ENCODE measurements at regions not wholly inside any gene's neighbourhood (a gene's known extent, or its start where the extent isn't known, plus 50 kb on each side); places are given as distances from the start of the nearest gene placed in this dataset.

GRCh38 chr7:118699222-118699621, 474.7 kb downstream of the ANKRD7 start:
- no peak for DNase-seq (ENCODE audit: low spot score)

DNA sequence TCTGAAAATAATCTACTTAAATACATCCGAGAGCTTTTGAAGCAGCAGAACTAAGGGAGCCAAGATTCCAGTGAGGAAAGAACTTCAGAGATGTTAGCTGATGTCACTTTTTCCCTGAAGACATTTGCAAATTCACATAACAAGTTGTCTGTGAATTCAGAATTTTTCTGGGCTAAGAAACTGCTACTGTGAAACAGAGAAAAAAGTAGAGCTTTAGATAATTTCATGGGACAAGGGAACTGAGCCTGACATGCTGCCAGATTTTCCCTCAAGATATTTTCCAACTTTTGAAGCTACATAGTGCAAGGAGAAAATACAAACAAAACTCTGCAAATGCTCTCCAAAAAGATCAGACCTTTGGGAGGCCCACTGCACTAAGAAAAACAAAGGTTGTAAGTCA, 484.2 kb downstream of the ANKRD7 start:
- DNase-seq (ENCODE audit: low spot score), result no peak

DNA sequence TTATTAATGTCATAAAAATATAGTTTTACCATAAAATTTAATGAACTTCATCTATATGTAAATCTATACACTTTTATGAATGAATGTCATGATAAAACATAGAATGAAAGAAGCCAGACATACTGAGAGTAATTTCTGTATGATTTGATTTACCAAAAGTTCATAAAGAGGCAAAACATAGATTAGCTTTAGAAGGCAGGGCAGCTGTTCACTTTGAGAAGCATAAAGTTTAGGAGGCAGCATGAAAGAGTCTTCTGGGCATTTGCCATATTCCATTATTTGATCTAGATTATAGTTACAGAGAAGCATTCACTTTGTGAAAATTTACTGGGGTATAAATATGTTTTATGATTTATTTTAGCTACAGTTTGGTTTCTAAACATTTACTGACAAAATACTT, 487.2 kb downstream of the ANKRD7 start:
- no peak for DNase-seq (ENCODE audit: low spot score)

GRCh38 chr7:118713039-118713438, 488.5 kb downstream of the ANKRD7 start:
- DNase-seq (ENCODE audit: low spot score), result no peak

- DNase-seq (ENCODE audit: low spot score), result no peak
Observed at GRCh38 chr7:118720632-118721031, 496.1 kb downstream of the ANKRD7 start.

DNA sequence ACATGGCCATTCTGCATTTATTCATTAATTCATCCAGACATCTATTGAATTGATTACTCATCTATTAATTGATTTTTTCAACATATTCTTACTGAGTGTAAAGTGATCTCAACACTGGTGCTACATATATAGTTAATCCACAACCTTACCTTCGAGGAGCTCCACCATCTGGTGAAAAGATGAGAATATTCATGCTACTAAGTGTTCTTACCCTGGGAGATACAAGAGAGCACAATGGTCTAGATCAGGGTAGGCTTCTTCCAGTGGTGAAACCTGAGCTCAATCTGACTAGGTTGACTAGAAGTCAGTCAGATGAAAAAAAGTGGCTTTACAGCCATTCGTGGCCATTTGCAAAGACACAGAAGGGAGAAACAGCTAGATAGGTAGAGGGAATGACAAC, 507.4 kb downstream of the ANKRD7 start:
- no peak for DNase-seq (ENCODE audit: low spot score)

- DNase-seq (ENCODE audit: low spot score), result no peak
Observed at GRCh38 chr7:118734541-118734940, 510.0 kb downstream of the ANKRD7 start.

GRCh38 chr7:118735441-118735840, 510.9 kb downstream of the ANKRD7 start:
- no peak for DNase-seq (ENCODE audit: low spot score)

- no peak for DNase-seq (ENCODE audit: low spot score)
Observed at GRCh38 chr7:118737935-118738334, 513.4 kb downstream of the ANKRD7 start.

DNA sequence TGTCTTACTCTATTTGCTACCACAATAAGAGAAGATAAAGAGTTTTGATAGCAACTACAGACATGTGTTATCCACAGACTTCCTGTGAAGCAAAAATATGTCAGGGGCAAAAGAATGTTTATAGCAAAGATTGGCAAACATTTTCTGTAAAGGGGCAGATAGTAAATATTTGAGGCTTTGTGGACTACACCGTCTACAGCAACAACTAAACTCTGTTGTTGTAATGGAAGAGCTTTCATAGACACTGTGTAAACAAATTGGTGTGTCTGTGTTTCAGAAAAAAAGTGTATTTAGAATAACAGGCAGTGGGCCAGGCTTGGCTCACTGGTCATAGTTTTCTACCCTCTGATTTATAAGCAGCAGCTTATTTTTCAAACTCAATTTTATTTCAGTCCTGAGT, 521.4 kb downstream of the ANKRD7 start:
- no peak for DNase-seq (ENCODE audit: low spot score)

DNA sequence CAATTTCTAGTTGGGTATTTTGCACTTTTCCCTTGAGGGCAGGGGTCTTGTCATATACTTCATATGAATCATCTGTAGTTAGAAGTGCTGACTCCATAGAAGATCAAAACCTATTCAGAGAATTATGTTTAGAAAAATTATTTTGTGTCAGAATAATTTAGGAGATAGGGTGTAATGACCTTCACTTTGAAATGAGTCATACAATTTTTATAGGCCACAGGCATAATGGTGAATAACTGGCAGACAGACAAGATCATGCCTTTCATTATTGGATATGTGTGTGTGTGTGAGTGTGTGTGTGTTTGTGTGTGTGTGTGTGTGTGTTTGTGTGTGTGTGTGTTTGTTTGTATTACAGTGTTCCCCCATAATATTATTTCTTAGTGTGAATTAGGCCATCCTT, 523.0 kb downstream of the ANKRD7 start:
- DNase-seq (ENCODE audit: low spot score), result no peak

GRCh38 chr7:118753479-118753878, 529.0 kb downstream of the ANKRD7 start:
- DNase-seq (ENCODE audit: low spot score), result no peak

DNA sequence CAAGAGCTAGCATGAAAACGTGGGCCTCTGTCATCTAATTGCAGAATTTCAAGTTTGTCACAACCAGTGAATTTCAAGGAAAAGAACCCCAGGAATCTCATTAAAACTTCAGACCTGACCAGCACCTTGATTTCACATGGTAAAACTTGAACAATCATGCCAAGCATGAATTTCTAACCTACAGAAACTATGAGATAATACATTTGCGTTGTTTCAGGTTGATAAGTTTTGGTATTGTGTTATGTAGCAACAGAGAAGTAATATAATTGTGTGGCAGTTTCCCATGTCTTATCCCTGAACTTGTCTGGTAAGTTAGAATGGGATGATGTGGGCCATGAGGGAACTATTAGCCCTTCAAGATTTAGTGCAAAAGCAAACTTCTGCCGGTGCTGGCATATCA, 530.1 kb downstream of the ANKRD7 start:
- DNase-seq (ENCODE audit: low spot score), result no peak

DNA sequence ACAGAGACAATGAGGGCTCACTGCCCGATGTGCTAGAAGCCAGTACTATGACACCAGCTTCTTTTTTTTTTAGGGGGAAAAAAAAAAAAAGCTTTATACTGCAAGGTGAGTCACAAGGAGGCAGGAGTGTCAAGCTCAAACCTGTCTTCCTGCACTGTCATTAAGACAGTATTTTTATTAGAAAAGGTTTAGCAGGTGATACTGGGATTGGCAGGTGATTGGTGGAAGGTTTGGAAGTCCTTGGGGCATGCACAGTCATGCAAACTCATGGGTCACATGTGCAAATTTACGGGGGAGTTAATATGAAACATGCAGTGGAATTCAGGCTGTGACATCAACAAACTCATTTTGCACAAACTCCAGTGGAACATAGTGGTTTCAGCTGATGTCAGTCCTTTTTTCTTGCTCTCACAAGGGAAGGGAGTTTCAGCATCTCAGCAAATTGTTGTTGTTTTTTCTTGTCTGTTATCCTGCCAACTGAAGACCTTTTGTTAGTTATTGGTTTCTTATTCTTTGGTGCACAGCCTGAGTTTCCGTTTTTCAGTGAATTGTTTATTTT, 530.6 kb downstream of the ANKRD7 start:
- DNase-seq (ENCODE audit: low spot score), result no peak

DNA sequence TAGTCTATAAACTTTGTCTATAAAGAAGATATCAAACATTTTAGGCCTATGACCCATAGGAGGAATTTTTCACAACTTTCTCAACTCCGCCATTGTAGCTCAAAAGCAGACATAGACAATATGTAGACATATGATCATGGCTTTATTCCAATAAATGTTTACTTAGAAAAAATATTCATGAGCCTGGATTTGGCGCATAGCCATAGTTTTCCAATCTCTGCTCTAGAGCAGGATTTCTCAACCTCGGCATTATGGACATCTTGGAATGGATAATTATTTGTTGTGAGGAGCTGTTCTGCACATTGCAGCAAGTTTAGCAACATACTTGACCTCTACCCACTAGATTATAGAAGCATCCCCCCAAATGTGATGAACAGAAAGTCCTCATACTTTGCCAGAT, 532.6 kb downstream of the ANKRD7 start:
- no peak for DNase-seq (ENCODE audit: low spot score)

- no peak for DNase-seq (ENCODE audit: low spot score)
Observed at GRCh38 chr7:118758582-118758981, 534.1 kb downstream of the ANKRD7 start.

DNA sequence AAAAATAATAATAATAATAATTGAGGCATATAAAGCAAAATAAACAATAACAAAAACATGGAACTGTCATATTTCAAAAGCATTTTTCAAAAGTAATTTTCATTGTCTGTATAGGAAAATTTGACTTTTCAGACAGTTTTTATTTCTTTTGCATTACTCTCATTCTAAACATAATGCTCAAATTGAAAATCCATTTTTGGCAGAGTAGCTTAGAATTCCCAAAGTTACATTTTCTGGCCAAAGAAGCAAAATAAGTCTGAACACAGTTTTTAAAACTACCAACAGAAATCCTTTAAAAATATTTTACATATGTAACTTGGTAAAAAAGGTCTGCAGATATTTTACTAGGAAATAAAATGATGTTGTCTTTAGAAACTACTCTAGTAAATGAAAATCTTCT, 535.4 kb downstream of the ANKRD7 start:
- DNase-seq (ENCODE audit: low spot score), result no peak

GRCh38 chr7:118762451-118762850, 537.9 kb downstream of the ANKRD7 start:
- DNase-seq (ENCODE audit: low spot score), result no peak

DNA sequence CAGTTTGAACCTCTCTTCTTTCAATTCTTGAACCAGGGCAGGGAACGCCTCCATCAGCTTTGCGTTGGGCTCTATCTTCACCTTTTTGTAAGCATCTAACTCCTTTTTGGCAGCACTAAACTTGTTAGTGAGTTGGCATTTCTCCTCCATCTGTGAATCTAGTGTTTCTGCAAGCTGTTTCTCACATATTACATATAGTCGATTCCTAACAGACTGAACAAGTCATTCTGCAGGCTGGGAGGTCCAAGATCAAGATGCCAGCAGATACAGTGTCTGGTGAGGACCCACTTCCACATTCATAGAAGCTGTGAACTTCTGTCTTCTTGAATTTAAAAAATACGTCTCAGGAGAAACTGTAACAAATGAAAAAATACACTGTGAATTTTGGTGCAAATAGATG, 539.7 kb downstream of the ANKRD7 start:
- no peak for DNase-seq (ENCODE audit: low spot score)

GRCh38 chr7:118771672-118772071, 547.2 kb downstream of the ANKRD7 start:
- no peak for DNase-seq (ENCODE audit: low spot score)

- DNase-seq (ENCODE audit: low spot score), result no peak
Observed at GRCh38 chr7:118777308-118777707, 552.8 kb downstream of the ANKRD7 start.

GRCh38 chr7:118792682-118793081, 568.2 kb downstream of the ANKRD7 start:
- no peak for DNase-seq (ENCODE audit: low spot score)

DNA sequence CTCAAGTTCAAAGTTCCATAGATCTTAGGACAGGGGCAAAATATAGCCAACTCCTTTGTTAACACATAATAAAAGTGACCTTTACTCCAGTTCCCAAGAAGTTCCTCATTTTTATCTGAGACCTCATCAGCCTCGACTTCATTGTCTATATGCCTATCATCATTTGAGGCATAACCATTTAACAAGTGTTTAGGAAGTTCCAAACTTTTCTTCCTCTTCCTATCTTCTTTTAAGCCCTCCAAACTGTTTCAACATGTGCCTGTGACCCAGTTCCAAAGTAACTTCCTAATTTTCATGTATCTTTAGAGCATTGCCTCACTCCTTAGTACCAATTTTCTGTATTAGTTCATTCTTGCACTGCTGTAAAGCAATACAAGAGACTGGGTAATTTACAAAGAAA, 569.1 kb downstream of the ANKRD7 start:
- no peak for DNase-seq (ENCODE audit: low spot score)

GRCh38 chr7:118794419-118794818, 569.9 kb downstream of the ANKRD7 start:
- no peak for DNase-seq (ENCODE audit: low spot score)

DNA sequence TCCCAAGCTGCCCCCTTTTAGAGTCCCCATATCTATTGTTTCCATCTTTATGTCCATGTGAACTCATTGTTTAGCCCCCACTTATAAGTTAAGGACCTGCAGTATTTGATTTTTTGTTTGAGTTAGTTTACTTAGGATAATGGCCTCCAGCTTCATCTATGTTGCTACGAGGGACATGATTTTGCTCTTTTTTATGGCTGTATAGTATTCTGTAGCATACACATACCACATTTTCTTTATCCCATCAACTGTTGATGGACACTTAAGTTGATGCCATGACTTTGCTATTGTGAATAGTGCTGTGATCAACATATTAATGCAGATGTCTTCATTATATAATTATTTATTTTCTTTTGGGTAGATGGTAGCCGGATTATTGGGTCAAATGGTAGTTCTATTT, 576.9 kb downstream of the ANKRD7 start:
- DNase-seq (ENCODE audit: low spot score), result no peak
